HG02973 (cell line): ENCODE measurements at regions not wholly inside any gene's neighbourhood (a gene's known extent, or its start where the extent isn't known, plus 50 kb on each side); places are given as distances from the start of the nearest gene placed in this dataset.

ENCODE experiments used
- ATAC-seq: cut with Tn5 transposase; IDR thresholded peaks from one replicate; pipeline ENCODE4 v1.9.1; 2021; ENCODE audit warnings: moderate library complexity; ENCODE audit not compliant: unreplicated experiment

DNA sequence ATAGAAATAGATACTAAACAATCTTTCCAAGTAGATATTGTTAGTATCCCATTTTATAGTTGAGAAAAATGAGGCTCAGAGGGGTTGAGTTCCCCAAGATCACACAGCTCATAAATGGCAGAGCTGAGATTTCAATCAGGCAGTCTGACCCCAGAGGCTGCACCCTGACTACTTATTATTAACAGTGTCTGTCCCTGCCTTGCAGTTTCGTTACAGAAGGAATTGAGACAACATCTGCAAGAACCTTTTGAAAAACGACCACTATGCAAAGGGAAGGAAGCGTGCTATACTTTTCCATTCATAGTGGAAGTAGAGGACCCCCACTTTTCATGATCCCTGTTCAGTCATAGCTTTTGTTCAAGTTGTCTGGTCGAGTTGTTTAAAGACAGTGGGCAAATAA is 53.2 kb upstream of the SEC11C start:
- ATAC-seq: no peak

DNA sequence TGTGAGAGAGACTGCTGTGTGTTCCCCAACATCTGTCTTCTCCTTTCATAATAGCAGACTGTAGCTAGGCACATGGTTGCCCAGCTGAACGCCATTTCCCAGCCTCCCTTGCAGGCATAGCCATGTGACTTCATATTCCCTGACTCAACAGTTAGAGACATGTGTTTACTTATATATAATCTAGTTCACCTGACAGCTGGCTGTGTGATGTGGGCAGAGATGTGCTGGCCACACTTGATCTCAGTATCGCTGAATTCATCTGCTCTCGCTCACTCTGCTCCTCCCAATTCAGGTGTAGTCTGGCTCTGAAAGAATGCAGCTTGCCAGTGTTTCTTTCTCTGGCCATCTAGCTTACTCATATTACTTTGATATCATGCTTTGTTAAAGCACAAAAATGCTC is 52.3 kb upstream of the SEC11C start:
- ATAC-seq: no peak
